Endothelial cell of umbilical vein (primary cell): ENCODE measurements at regions not wholly inside any gene's neighbourhood (a gene's known extent, or its start where the extent isn't known, plus 50 kb on each side); places are given as distances from the start of the nearest gene placed in this dataset.

ENCODE experiments used
- EZH2 ChIP-seq: IDR thresholded peaks from 2 replicates; pipeline ENCODE4 v1.6.1; 2012; ENCODE audit warnings: borderline replicate concordance, low read depth, mild to moderate bottlenecking, moderate library complexity, low read length, inconsistent platforms; ENCODE audit not compliant: severe bottlenecking
- JUN ChIP-seq: IDR thresholded peaks from 2 replicates; pipeline ENCODE4 v1.6.1; 2011; ENCODE audit warnings: borderline replicate concordance, low read depth; ENCODE audit not compliant: insufficient read length, insufficient read depth
- POLR2A ChIP-seq: IDR thresholded peaks from 2 replicates; pipeline ENCODE4 v1.6.1; 2012; ENCODE audit warnings: low read depth, mild to moderate bottlenecking, control low read depth, low read length
- POLR2AphosphoS5 ChIP-seq: IDR thresholded peaks from 2 replicates; pipeline ENCODE4 v1.6.1; 2012; ENCODE audit warnings: low read depth, mild to moderate bottlenecking, control low read depth, low read length, moderate library complexity; ENCODE audit not compliant: insufficient read depth
- TF ChIP-seq, protein P1 (sequence below), 2 donors: IDR thresholded peaks; 1 replicate in 1 of 2; 2 replicates in 1 of 2; pipeline ENCODE4 v1.5.1; 2011; ENCODE audit warnings: low read length in 2 of 2, mild to moderate bottlenecking in 2 of 2, moderate library complexity in 2 of 2, control low read depth in 1 of 2, inconsistent platforms in 1 of 2, low read depth in 1 of 2; ENCODE audit not compliant: insufficient read depth in 1 of 2; ENCODE audit errors: extremely low read depth in 1 of 2
- TF ChIP-seq, protein P2 (sequence below): IDR thresholded peaks from 2 replicates; pipeline ENCODE4 v1.6.1; 2011; ENCODE audit not compliant: insufficient read depth, insufficient read length

DNA sequence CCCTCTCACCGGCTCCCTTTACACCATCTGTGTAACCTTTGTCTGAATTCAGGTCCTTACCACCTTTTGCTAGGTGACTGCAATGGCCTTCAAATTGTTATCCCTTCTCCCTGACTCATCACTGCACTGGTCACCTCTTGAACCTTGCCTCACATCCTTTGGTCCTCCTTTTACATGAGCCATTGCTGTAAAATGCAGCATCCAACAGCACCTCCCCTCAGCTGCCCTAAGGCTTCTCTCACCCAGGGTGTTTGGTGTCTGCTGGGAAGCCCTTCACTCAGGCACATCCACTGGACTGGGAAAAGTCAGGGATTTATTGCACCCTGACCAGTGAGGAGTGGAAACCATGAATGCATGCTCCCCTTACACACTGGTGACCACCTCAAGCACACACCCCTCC is 192.5 kb upstream of the GATB start:
- TF ChIP-seq, protein P1, sequence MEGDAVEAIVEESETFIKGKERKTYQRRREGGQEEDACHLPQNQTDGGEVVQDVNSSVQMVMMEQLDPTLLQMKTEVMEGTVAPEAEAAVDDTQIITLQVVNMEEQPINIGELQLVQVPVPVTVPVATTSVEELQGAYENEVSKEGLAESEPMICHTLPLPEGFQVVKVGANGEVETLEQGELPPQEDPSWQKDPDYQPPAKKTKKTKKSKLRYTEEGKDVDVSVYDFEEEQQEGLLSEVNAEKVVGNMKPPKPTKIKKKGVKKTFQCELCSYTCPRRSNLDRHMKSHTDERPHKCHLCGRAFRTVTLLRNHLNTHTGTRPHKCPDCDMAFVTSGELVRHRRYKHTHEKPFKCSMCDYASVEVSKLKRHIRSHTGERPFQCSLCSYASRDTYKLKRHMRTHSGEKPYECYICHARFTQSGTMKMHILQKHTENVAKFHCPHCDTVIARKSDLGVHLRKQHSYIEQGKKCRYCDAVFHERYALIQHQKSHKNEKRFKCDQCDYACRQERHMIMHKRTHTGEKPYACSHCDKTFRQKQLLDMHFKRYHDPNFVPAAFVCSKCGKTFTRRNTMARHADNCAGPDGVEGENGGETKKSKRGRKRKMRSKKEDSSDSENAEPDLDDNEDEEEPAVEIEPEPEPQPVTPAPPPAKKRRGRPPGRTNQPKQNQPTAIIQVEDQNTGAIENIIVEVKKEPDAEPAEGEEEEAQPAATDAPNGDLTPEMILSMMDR (IDR thresholded peaks at IDR 0.05; ENCODE audit: extremely low read depth in 1 of 2, insufficient read depth in 1 of 2, low read depth in 1 of 2, low read length in 2 of 2): no peak
- TF ChIP-seq EZH2 (no peak), POLR2AphosphoS5 (no peak), POLR2A (no peak), JUN (no peak)
- TF ChIP-seq, protein P2, sequence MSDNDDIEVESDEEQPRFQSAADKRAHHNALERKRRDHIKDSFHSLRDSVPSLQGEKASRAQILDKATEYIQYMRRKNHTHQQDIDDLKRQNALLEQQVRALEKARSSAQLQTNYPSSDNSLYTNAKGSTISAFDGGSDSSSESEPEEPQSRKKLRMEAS: no peak
